Hepatocyte (in vitro differentiated cells): ENCODE measurements at regions not wholly inside any gene's neighbourhood (a gene's known extent, or its start where the extent isn't known, plus 50 kb on each side); places are given as distances from the start of the nearest gene placed in this dataset.

ENCODE experiments used
- DNase-seq: peaks from one replicate; pipeline ENCODE4 v3.0.0-alpha.2; 2016; ENCODE audit warnings: low spot score
- H2AFZ ChIP-seq: fragments of 200-600 bp; sonication (generic); 2 replicates; pipeline ENCODE4 v1.6.0; 2016; ENCODE audit warnings: antibody characterized with exemption, mild to moderate bottlenecking
- H3K27ac ChIP-seq: fragments of 200-600 bp; sonication (generic); 2 replicates; pipeline ENCODE4 v1.5.1; 2016; ENCODE audit warnings: mild to moderate bottlenecking
- H3K27me3 ChIP-seq: fragments of 200-600 bp; sonication (generic); 2 replicates; pipeline ENCODE4 v1.6.1; 2016
- H3K36me3 ChIP-seq: fragments of 200-600 bp; sonication (generic); replicated peaks from 2 replicates; pipeline ENCODE4 v1.5.1; 2016; ENCODE audit warnings: low read depth; ENCODE audit not compliant: insufficient read depth
- H3K4me1 ChIP-seq: fragments of 200-600 bp; sonication (generic); 2 replicates; pipeline ENCODE4 v1.5.1; 2016; ENCODE audit warnings: mild to moderate bottlenecking, moderate library complexity; ENCODE audit not compliant: insufficient read depth
- H3K4me2 ChIP-seq: fragments of 200-600 bp; sonication (generic); 2 replicates; pipeline ENCODE4 v1.6.0; 2016
- H3K4me3 ChIP-seq: fragments of 200-600 bp; sonication (generic); 2 replicates; pipeline ENCODE4 v1.5.1; 2016; ENCODE audit warnings: mild to moderate bottlenecking
- H3K79me2 ChIP-seq: fragments of 200-600 bp; sonication (generic); 2 replicates; pipeline ENCODE4 v1.6.0; 2017; ENCODE audit warnings: mild to moderate bottlenecking
- H3K9me2 ChIP-seq: fragments of 200-600 bp; sonication (generic); replicated peaks from 2 replicates; pipeline ENCODE4 v1.6.0; 2017; ENCODE audit warnings: mild to moderate bottlenecking; ENCODE audit not compliant: insufficient read depth
- H3K9me3 ChIP-seq: fragments of 200-600 bp; sonication (generic); 2 replicates; pipeline ENCODE4 v1.5.1; 2016; ENCODE audit warnings: low read depth, mild to moderate bottlenecking
- H4K20me1 ChIP-seq: fragments of 200-600 bp; sonication (generic); 2 replicates; pipeline ENCODE4 v1.6.0; 2016; ENCODE audit warnings: mild to moderate bottlenecking; ENCODE audit not compliant: insufficient read depth, poor library complexity, severe bottlenecking
- CTCF ChIP-seq: fragments of 200-600 bp; sonication (generic); IDR thresholded peaks from 2 replicates; pipeline ENCODE4 v1.5.1; 2016; ENCODE audit warnings: antibody characterized with exemption, mild to moderate bottlenecking; ENCODE audit not compliant: poor library complexity
- EZH2 ChIP-seq: fragments of 200-600 bp; sonication (generic); IDR thresholded peaks from 2 replicates; pipeline ENCODE4 v1.6.1; 2016; ENCODE audit warnings: antibody characterized with exemption, mild to moderate bottlenecking, borderline replicate concordance
- EZH2phosphoT487 ChIP-seq: fragments of 200-600 bp; sonication (generic); IDR thresholded peaks from one replicate; pipeline ENCODE4 v1.6.1; 2018; ENCODE audit warnings: antibody characterized with exemption, mild to moderate bottlenecking, low read depth, moderate library complexity; ENCODE audit not compliant: unreplicated experiment, severe bottlenecking
- WGBS: methylation state at CpG from one replicate; pipeline ENCODE4 v1.1.6; 2016; ENCODE audit warnings: low lambda C conversion rate; ENCODE audit errors: missing lambda C conversion rate; 5-methylcytosine and 5-hydroxymethylcytosine counted together

GRCh38 chr6:21459641-21460040 lies 133.9 kb upstream of the SOX4 start:
- Histone ChIP-seq H3K27ac (no peak overlapping the region), H3K27me3 (no peaks in the 10 kb centered on the region), H3K4me3 (no peak overlapping the region), H3K79me2 (no peaks in the 10 kb centered on the region), H3K36me3 (no peaks in the 10 kb centered on the region), H3K4me1 (no peaks in the 10 kb centered on the region), H2AFZ (no peak overlapping the region), H3K9me3 (no peaks in the 10 kb centered on the region), H3K4me2 (no peak overlapping the region), H3K9me2 (no peaks in the 10 kb centered on the region), H4K20me1 (no peaks in the 10 kb centered on the region)
- DNase-seq = no peak
- 39% methylated on average over 4 of the region's 4 CpGs for WGBS
- TF ChIP-seq CTCF (no peak), EZH2phosphoT487 (no peak), EZH2 (no peak)

DNA sequence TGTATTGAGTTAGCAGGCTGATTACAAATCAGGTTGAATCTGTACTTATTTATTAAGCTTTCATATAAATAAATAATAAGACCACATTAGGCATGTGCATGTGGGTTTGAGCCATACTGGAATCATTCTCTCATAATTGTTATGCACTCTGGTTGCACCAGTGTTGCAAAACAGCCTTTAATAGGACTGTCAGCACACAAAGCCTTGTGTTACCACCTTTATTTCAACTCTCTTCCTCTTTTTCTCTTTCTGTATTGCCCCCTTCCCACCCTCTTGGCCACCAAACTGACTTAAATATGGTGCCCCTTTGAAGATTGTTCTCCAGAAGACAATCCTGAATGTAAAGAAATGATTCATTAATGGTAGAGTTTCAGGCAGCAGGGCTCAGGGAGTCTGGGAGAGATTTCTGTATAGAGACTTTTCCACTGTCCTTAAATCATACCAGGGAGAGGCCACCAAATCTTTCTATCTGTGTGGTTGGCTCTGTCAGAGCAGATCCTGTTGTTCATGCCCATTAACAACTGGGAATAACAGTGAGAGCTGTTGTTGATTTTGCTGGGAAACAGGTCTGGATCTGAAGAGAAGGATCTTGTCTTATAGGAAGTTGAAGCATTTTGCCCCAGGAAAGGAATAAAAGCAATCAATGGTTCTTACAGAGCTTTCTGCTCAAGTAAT lies 131.6 kb upstream of the SOX4 start:
- no peak overlapping the region for H3K4me2 ChIP-seq
- H3K27me3 ChIP-seq = no peaks in the 10 kb centered on the region
- no peak overlapping the region for H2AFZ ChIP-seq
- H3K4me3 ChIP-seq = no peak overlapping the region
- no peaks in the 10 kb centered on the region for H3K79me2 ChIP-seq
- no peaks in the 10 kb centered on the region for H3K36me3 ChIP-seq
- no peaks in the 10 kb centered on the region for H4K20me1 ChIP-seq
- no peak for TF ChIP-seq CTCF
- no peak for TF ChIP-seq EZH2
- TF ChIP-seq EZH2phosphoT487 = no peak
- no peaks in the 10 kb centered on the region for H3K9me3 ChIP-seq
- no peak overlapping the region for H3K27ac ChIP-seq
- no peaks in the 10 kb centered on the region for H3K9me2 ChIP-seq
- no peaks in the 10 kb centered on the region for H3K4me1 ChIP-seq
- DNase-seq = no peak

DNA sequence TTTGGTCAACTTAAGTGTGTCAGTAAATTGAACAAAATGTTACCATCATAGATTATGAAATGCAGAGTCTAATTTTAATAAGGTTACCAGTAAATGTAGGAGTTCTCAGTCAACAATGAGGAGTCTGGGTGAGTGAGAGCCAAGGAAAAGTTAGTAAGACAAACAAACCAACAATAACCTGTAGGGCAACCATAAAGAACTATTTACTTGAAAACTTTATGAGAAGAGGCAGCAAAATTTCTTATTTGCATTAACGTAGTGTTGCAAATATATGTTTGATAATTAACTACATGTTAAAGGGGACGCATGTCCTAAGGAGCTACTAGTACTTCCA lies 131.1 kb upstream of the SOX4 start:
- Histone ChIP-seq H3K4me2 (no peak overlapping the region), H3K36me3 (no peaks in the 10 kb centered on the region), H3K4me1 (no peaks in the 10 kb centered on the region), H2AFZ (no peak overlapping the region), H3K9me2 (no peaks in the 10 kb centered on the region), H3K27ac (no peak overlapping the region), H3K9me3 (no peaks in the 10 kb centered on the region), H3K4me3 (no peak overlapping the region), H3K27me3 (no peaks in the 10 kb centered on the region), H3K79me2 (no peaks in the 10 kb centered on the region), H4K20me1 (no peaks in the 10 kb centered on the region)
- TF ChIP-seq EZH2phosphoT487 (no peak), CTCF (no peak), EZH2 (no peak)
- 78% methylated on average over 2 of the region's 2 CpGs for WGBS
- no peak for DNase-seq

GRCh38 chr6:21467091-21467490 lies 126.5 kb upstream of the SOX4 start:
- H3K4me1 ChIP-seq = no peaks in the 10 kb centered on the region
- no peaks in the 10 kb centered on the region for H4K20me1 ChIP-seq
- no peaks in the 10 kb centered on the region for H3K9me2 ChIP-seq
- H2AFZ ChIP-seq = no peak overlapping the region
- 98% methylated on average over 8 of the region's 8 CpGs for WGBS
- H3K79me2 ChIP-seq = no peaks in the 10 kb centered on the region
- no peak overlapping the region for H3K4me3 ChIP-seq
- no peak overlapping the region for H3K27ac ChIP-seq
- no peaks in the 10 kb centered on the region for H3K27me3 ChIP-seq
- TF ChIP-seq CTCF (no peak), EZH2 (no peak), EZH2phosphoT487 (no peak)
- DNase-seq = no peak
- no peak overlapping the region for H3K4me2 ChIP-seq
- H3K36me3 ChIP-seq = no peaks in the 10 kb centered on the region
- no peaks in the 10 kb centered on the region for H3K9me3 ChIP-seq
